Natural killer cell treated with Interleukin-12 subunit alpha and Interleukin-12 subunit beta and Interleukin-15 and Interleukin-18, amount 100 ng/mL, for 72 hours (primary cell): ENCODE measurements at regions not wholly inside any gene's neighbourhood (a gene's known extent, or its start where the extent isn't known, plus 50 kb on each side); places are given as distances from the start of the nearest gene placed in this dataset.

Experiments
- ATAC-seq, 2 donors: fragments of 150-1000 bp; cut with Tn5 transposase in 1 of 2; sonication (Bioruptor Pico), chemical (Tn5 transposase) in 1 of 2; 2 replicates each; pipeline ENCODE4 v1.10.0; 2021
- DNase-seq: peaks from one replicate; pipeline ENCODE4 v3.0.0; 2022; ENCODE audit warnings: low spot score
- H3K27ac Mint-ChIP-seq, 2 donors: 1 replicate in 1 of 2; 2 replicates in 1 of 2; pipeline ENCODE4 v1.8.0; 2022; ENCODE audit warnings: mixed read lengths in 2 of 2, mild to moderate bottlenecking in 1 of 2, moderate library complexity in 1 of 2
- H3K27me3 Mint-ChIP-seq, 2 donors: 1 replicate in 1 of 2; 2 replicates in 1 of 2; pipeline ENCODE4 v1.8.0; 2022; ENCODE audit warnings: mixed read lengths in 2 of 2
- H3K36me3 Mint-ChIP-seq: one replicate; pipeline ENCODE4 v1.8.0; 2022; ENCODE audit warnings: mixed read lengths
- H3K4me1 Mint-ChIP-seq, 2 donors: 1 replicate in 1 of 2; 2 replicates in 1 of 2; pipeline ENCODE4 v1.8.0; 2022; ENCODE audit warnings: low read depth in 2 of 2, mixed read lengths in 2 of 2, mild to moderate bottlenecking in 1 of 2
- H3K4me3 Mint-ChIP-seq: one replicate; pipeline ENCODE4 v1.8.0; 2022; ENCODE audit warnings: mixed read lengths
- H3K9me3 Mint-ChIP-seq: 2 replicates; pipeline ENCODE4 v1.8.0; 2022; ENCODE audit warnings: mixed read lengths

- Mint-ChIP-seq H3K27me3 (peaks cover 21 to 40% of the 10 kb centered on the region in 2 donors), H3K27ac (no peak overlapping the region), H3K4me3 (no peak overlapping the region), H3K36me3 (no peaks in the 10 kb centered on the region), H3K4me1 (no peaks in the 10 kb centered on the region), H3K9me3 (no peaks in the 10 kb centered on the region)
- ATAC-seq (no peak), DNase-seq (no peak)
Measured at GRCh38 chr20:51121272-51121671, 98.4 kb upstream of the KCNG1 start.

GRCh38 chr20:51120868-51121267 lies 98.0 kb upstream of the KCNG1 start:
- ATAC-seq (no peak), DNase-seq (no peak)
- no peaks in the 10 kb centered on the region for H3K36me3 Mint-ChIP-seq
- H3K4me3 Mint-ChIP-seq, result no peak overlapping the region
- peaks cover 20 to 36% of the 10 kb centered on the region in 2 donors for H3K27me3 Mint-ChIP-seq
- no peaks in the 10 kb centered on the region for H3K4me1 Mint-ChIP-seq
- no peak overlapping the region for H3K27ac Mint-ChIP-seq
- no peaks in the 10 kb centered on the region for H3K9me3 Mint-ChIP-seq

DNA sequence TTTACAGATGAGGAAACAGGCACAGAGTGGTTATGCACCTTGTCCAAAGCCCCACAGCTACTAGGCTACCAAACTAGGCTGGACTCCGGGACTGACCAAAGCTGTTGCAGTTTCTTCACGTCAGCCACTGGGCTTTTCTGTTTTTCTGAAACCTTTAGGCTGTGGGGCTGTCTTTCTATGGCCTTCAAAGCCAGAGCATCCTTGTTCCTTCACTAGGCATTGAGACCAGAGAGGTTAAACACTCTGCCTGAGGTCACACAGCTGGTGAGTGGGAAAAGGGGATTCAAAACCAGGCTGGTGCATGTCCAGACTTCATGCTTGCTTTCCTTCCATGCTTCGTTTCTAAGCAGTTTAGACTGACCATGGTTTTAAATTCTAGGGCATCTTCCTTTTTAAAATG lies 97.5 kb upstream of the KCNG1 start:
- H3K9me3 Mint-ChIP-seq, result no peaks in the 10 kb centered on the region
- ATAC-seq (no peak), DNase-seq (no peak)
- no peak overlapping the region for H3K27ac Mint-ChIP-seq
- H3K27me3 Mint-ChIP-seq, result peaks cover 19 to 31% of the 10 kb centered on the region in 2 donors
- no peak overlapping the region for H3K4me3 Mint-ChIP-seq
- no peaks in the 10 kb centered on the region for H3K4me1 Mint-ChIP-seq
- no peaks in the 10 kb centered on the region for H3K36me3 Mint-ChIP-seq

DNA sequence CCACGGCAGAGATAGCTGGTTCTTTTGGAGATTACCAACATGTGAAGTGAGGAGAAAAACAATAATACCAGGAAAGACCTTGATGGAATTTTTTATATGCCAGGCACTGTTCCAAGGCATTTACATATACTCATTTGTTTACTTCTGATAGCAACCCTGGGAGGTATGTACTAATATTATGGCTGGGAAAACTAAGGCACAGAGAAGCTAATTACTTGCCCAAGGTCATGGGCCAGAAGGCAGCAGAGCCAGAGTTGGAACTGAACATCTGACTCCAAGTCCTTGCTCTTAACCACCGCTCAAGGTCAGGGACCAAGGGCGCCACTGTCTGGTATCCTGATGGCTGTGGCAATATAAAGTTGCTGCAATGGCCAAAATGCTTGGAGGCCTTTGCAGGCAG lies 97.0 kb upstream of the KCNG1 start:
- Mint-ChIP-seq H3K27me3 (peaks cover 15 to 26% of the 10 kb centered on the region in 2 donors), H3K4me1 (no peaks in the 10 kb centered on the region), H3K36me3 (no peaks in the 10 kb centered on the region), H3K4me3 (no peak overlapping the region), H3K9me3 (no peaks in the 10 kb centered on the region), H3K27ac (no peak overlapping the region)
- ATAC-seq (no peak), DNase-seq (no peak)

DNA sequence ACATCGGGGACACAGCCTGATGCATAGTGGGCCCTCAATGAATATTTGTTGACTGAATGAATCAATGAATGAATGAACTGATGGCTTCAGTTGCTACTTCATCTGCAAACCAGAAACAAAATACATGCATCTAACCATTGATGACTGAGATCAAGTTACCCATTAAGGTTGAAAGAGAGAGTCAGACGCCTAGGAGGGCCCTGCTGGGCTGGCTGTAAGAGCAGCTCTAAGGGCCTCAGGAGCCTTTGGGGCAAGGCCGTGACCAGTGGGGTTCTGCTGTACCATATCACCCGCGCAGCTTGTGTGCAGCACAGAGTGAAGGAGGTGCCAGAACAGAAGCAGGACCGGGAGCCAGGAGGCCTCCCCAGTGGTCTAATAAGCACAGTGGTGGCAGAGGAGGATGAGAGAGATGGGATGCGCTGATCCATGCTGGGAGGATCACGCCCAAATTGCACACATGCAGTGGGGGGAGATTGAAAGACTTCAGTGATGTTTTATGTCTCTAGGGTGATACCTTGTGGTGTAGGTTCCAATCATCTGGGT lies 96.1 kb upstream of the KCNG1 start:
- Mint-ChIP-seq H3K36me3 (no peaks in the 10 kb centered on the region), H3K27ac (no peak overlapping the region), H3K4me1 (no peaks in the 10 kb centered on the region), H3K27me3 (peaks cover 15 to 26% of the 10 kb centered on the region in 2 donors), H3K4me3 (no peak overlapping the region), H3K9me3 (no peaks in the 10 kb centered on the region)
- ATAC-seq, result no peak
- DNase-seq, result no peak

GRCh38 chr20:51118216-51118615 lies 95.3 kb upstream of the KCNG1 start:
- no peak for DNase-seq
- H3K27me3 Mint-ChIP-seq, result peaks cover 16 to 26% of the 10 kb centered on the region in 2 donors
- no peak overlapping the region for H3K4me3 Mint-ChIP-seq
- H3K27ac Mint-ChIP-seq, result no peak overlapping the region
- peak in 1 of 2 donors; percentile 17 for ATAC-seq
- no peaks in the 10 kb centered on the region for H3K9me3 Mint-ChIP-seq
- no peaks in the 10 kb centered on the region for H3K36me3 Mint-ChIP-seq
- no peaks in the 10 kb centered on the region for H3K4me1 Mint-ChIP-seq

- H3K27ac Mint-ChIP-seq, result no peak overlapping the region
- peaks cover 8 to 20% of the 10 kb centered on the region in 2 donors for H3K27me3 Mint-ChIP-seq
- no peaks in the 10 kb centered on the region for H3K9me3 Mint-ChIP-seq
- no peak overlapping the region for H3K4me3 Mint-ChIP-seq
- no peaks in the 10 kb centered on the region for H3K36me3 Mint-ChIP-seq
- ATAC-seq (no peak), DNase-seq (no peak)
- H3K4me1 Mint-ChIP-seq, result no peaks in the 10 kb centered on the region
Measured at GRCh38 chr20:51116765-51117686, 94.1 kb upstream of the KCNG1 start.

- H3K9me3 Mint-ChIP-seq, result no peaks in the 10 kb centered on the region
- ATAC-seq (no peak), DNase-seq (no peak)
- no peaks in the 10 kb centered on the region for H3K36me3 Mint-ChIP-seq
- H3K4me1 Mint-ChIP-seq, result no peaks in the 10 kb centered on the region
- no peak overlapping the region for H3K4me3 Mint-ChIP-seq
- peaks cover 18 to 25% of the 10 kb centered on the region in 2 donors for H3K27me3 Mint-ChIP-seq
- no peak overlapping the region for H3K27ac Mint-ChIP-seq
Measured at GRCh38 chr20:51111290-51111689, 88.4 kb upstream of the KCNG1 start.

DNA sequence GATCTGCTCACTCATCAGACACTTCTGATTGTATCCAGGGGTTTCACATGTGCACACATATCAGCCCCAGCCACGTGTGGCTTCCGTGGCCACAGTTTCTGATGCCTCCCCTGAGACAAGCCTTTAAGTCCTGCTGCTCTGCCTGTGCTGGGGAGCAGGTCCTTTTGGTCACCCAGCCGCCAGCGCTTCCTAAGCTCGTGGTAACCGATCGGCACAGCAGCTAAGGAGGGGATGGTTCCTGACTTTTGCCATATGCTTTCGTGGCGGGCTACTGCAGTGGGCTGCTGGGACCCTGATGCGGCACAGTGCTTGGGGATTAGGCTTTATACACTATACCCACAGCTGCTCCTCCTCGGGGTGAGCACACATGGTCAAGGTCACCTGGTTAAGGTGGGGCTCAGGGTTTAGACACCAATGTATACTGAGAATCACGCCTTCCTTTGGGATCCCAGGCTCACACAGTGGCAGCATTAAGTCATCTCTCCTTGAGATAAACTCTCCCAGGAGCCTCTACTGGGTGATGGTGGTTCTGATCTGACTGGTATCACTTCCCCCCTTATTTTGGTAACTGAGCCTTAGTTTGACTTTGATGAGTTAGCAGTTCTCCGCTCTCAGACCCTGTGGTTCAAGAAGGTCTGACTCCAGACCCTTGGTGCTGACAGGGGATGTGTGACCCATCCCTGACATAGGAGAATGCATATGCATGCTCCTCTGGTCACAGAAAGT lies 85.9 kb upstream of the KCNG1 start:
- no peak overlapping the region for H3K27ac Mint-ChIP-seq
- H3K27me3 Mint-ChIP-seq, result peaks cover 18 to 31% of the 10 kb centered on the region in 2 donors
- no peaks in the 10 kb centered on the region for H3K9me3 Mint-ChIP-seq
- DNase-seq (no peak), ATAC-seq (peak; percentile 15 to 21)
- H3K4me3 Mint-ChIP-seq, result no peak overlapping the region
- H3K4me1 Mint-ChIP-seq, result no peaks in the 10 kb centered on the region
- no peaks in the 10 kb centered on the region for H3K36me3 Mint-ChIP-seq

DNA sequence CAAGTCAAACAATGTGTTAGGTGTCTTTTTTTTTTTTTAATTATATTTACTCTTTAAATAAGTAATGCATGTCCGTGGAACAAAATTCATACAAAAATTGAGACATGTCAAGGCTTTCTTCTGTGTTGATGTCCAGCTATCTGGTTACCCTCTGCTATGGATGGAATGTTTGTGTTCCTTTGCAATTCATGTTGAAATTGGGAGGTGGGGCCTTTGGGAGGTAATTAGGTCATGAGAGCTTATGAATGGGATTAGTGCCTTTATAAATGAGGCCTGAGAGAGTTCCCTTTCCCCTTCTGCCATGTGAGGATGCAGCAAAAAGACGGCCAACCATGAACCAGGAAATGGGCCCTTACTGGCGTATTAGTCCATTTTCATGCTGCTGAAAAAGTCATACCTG lies 83.1 kb upstream of the KCNG1 start:
- H3K27me3 Mint-ChIP-seq, result peaks cover 16 to 23% of the 10 kb centered on the region in 2 donors
- no peak for ATAC-seq

DNA sequence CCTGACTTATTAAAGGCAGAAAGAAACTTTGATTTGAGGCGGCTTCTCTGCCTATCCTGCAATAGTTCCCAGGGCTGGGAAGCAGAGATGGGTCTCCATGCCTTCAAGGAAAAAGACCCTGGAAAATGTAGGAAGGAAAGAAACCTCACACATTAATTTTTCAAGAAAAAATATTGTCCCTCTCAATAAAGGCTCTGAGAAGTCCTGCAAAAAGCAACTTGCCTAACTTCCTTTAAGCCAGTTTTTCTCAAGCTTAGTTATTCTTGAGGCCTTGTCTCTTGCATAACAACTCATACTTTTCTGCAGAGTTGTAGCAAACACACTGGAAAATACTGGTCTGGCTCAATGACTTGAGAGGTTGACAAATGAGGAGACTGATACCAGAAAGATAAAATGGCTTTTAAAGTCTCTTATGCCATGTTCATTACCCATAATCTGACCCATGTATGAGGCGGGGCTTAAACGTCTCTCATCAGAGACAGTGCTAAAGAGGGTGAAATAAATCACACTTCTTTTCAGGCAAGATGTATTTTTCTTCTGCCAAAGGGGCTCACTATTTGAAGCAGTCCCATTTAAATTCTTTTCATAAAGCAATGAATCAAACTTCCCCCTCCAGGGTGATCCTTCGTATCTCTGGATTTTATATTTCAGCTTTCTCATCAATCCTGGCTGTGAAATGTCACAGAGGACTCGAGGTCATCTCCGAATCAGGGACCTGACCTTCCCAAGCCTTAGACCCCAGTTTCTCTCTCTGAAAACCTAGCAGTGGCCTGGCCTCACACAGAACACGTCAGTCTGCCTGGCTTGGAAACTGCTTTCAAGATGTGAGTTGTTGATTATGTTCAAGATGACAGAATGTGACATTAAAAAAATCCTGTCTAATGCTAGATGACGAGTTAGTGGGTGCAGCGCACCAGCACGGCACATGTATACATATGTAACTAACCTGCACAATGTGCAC lies 82.3 kb upstream of the KCNG1 start:
- Mint-ChIP-seq H3K27ac (no peak overlapping the region), H3K36me3 (no peaks in the 10 kb centered on the region), H3K27me3 (peaks cover 13 to 15% of the 10 kb centered on the region in 2 donors), H3K9me3 (no peaks in the 10 kb centered on the region), H3K4me3 (no peak overlapping the region), H3K4me1 (no peaks in the 10 kb centered on the region)
- DNase-seq, result no peak
- ATAC-seq, result no peak

More for the DNA sequence above, 83.1 kb upstream of the KCNG1 start:
- Mint-ChIP-seq H3K27ac (no peak overlapping the region), H3K4me1 (no peaks in the 10 kb centered on the region), H3K9me3 (no peaks in the 10 kb centered on the region), H3K36me3 (no peaks in the 10 kb centered on the region), H3K4me3 (no peak overlapping the region)
- no peak for DNase-seq

DNA sequence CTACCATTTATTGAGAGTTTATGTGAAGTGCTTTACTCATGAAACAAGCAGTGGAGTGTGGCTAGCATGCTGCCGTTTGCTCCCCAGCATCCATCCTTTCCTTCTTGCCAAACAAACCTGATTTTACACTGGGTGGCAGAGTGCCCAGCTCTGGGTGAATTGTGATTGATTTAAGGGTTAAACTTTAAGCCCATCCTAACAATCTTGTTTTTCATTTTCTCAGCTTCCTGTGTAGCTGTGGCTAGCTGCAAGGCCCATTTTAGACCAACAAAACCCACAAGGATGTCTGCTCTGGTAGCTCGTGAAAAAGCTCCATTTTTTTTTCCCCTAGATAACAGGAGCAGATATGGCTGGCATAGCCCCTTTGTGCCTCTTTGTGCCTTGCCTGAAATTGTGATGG lies 77.7 kb upstream of the KCNG1 start:
- Mint-ChIP-seq H3K4me1 (no peaks in the 10 kb centered on the region), H3K36me3 (no peaks in the 10 kb centered on the region), H3K27ac (no peak overlapping the region), H3K9me3 (no peaks in the 10 kb centered on the region), H3K27me3 (peaks cover 2 to 15% of the 10 kb centered on the region in 2 donors), H3K4me3 (no peak overlapping the region)
- no peak for ATAC-seq
- no peak for DNase-seq

DNA sequence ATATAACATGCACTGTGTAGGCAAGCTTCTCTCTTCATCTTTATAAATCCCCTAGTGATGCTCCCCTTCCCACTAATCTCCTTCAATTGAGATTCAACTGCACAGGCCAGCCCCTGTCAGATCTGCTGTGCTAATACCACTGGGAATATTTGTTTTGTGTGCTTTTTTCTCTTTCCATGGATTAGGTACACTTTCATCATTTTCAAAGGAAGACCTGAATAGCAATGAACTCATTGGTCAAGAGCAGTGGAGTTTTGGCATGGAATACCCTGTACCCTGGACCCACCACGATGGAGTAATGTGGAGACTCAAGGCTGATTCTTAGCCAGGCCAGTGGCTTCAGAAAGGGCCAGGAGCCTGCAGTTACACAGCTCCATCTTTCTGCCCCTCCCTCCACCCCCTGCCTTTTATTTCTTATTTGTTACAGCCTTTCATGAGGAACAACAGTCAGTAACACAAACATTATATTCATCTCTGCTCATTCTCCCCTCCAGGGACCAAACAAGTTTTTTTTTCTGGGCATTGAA lies 75.4 kb upstream of the KCNG1 start:
- Mint-ChIP-seq H3K27me3 (peaks cover 9 to 13% of the 10 kb centered on the region in 2 donors), H3K36me3 (no peaks in the 10 kb centered on the region), H3K4me3 (no peak overlapping the region), H3K4me1 (no peaks in the 10 kb centered on the region), H3K27ac (no peak overlapping the region), H3K9me3 (no peaks in the 10 kb centered on the region)
- DNase-seq (no peak), ATAC-seq (no peak)
